Bronchial epithelial cell (primary cell): ENCODE measurements at regions not wholly inside any gene's neighbourhood (a gene's known extent, or its start where the extent isn't known, plus 50 kb on each side); places are given as distances from the start of the nearest gene placed in this dataset.
"Not testable (repeated sequence)": the region's sequence is repeated elsewhere in the genome, so short reads cannot be mapped to it uniquely, and the experiment has no call there.

ENCODE experiments used
- DNase-seq: peaks from one replicate; pipeline ENCODE4 v3.0.0-alpha.2; 2010; ENCODE audit warnings: low read depth
- FAIRE-seq: peaks from 2 replicates; lab custom pipeline; 2011; peaks lifted over from hg19 to GRCh38; lab: Jason Lieb, UNC
- H3K27me3 ChIP-seq: 2 replicates; pipeline ENCODE4 v1.5.1; 2011; ENCODE audit warnings: low read length; ENCODE audit not compliant: control insufficient read depth, insufficient read depth
- H3K36me3 ChIP-seq: 2 replicates; pipeline ENCODE4 v1.5.1; 2011; ENCODE audit warnings: low read length; ENCODE audit not compliant: control insufficient read depth, insufficient read depth
- H3K4me3 ChIP-seq: 2 replicates; pipeline ENCODE4 v1.5.1; 2011; ENCODE audit warnings: mild to moderate bottlenecking, low read depth, low read length, control low read depth
- CTCF ChIP-seq: IDR thresholded peaks from 2 replicates; pipeline ENCODE4 v1.5.1; 2011; ENCODE audit warnings: mild to moderate bottlenecking, moderate library complexity, low read length, control low read depth, inconsistent platforms; ENCODE audit not compliant: insufficient read depth, severe bottlenecking

DNA sequence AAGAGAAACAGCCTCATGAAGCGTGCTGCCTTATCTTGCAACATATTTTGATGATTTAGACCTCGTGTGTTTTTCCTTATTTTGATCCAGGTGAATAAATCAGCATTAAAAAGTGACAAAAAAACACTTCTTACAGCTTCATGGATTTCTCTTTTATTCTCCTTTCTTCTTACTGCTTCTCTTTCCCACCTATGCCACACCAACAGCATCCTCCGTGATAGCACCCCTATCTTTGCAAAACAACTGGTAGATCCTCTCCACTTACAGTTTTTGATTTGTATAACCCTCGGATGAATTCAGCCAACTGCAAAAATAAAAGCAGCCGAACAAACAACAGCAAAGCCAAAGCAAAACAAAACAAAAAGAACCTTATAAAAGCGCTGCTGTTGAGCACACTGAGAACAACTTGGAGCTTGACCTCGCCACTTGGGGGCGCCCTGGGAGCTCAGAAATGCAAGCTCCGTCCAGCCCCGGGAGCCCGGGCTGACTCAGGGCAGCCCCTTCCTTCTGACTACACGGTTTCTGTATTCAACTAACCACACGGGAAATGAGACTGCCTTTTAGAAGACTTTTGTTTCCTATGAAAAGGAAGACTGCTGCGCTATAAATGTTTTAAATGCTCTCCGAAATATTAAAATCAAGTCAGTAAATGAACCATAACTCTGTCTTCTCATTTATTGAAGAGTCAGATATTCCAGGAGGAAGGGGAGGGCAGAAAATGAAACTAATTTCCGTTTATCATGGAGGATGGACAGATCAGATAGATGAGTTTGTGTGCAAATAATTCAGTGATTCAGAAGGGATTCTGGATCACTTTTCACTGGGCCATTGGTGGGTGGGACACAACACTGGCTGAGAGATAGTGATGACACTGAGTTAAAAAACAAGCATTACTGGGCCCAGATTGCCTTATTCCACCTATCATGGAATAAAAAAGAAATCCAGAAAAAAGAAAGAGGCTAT, 186.8 kb downstream of the ATP6V0E2 start:
- not testable (repeated sequence) for DNase-seq, H3K36me3 ChIP-seq, H3K4me3 ChIP-seq, H3K27me3 ChIP-seq
- peak; percentile 31 for TF ChIP-seq CTCF
- FAIRE-seq = peak; percentile 73

GRCh38 chr7:150063195-150063594, 189.4 kb downstream of the ATP6V0E2 start:
- not testable (repeated sequence) for DNase-seq, H3K27me3 ChIP-seq, FAIRE-seq, H3K36me3 ChIP-seq, H3K4me3 ChIP-seq

GRCh38 chr7:150069555-150070313, 196.0 kb downstream of the ATP6V0E2 start:
- not testable (repeated sequence) for DNase-seq, H3K36me3 ChIP-seq, FAIRE-seq, H3K4me3 ChIP-seq, H3K27me3 ChIP-seq

DNA sequence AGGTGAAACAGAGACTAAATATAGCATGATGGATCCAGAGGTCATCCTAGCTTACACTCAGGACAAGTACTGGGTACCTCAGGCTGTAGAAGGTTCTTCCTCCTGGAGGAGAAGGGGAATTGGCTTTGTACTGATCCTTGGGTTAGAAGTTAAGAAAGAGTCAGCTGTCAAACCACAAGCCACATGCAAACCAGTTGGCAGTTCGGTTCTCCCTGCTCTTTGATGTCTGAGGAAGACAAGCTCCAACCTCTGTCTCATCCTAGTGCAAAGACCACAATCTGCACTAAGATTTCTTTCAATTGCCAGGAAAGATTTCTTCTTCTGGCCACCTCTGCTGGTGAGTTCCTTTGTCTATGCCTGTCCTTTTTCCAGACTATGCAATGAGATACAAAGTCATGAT, 203.8 kb downstream of the ATP6V0E2 start:
- not testable (repeated sequence) for FAIRE-seq, DNase-seq, H3K4me3 ChIP-seq, H3K36me3 ChIP-seq, H3K27me3 ChIP-seq

DNA sequence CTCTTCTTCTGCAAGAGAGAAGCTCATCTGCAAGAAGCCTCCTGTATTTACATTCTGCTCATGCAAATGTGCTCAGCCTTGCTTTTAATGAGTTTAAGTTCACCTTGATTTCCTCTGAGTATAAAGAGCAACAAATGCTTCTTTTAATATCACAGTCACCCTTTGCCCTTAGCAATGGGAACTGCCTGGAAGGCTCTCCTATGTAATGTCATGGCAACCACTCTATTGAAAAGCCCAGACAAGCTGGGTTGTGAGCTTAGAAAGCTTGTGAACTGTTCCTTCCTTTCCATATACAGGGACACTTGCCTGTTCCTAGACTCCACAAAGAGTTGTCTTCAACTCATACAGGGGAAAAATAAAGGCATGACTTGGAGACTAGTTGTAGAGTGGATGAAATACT, 208.1 kb downstream of the ATP6V0E2 start:
- H3K27me3 ChIP-seq, H3K36me3 ChIP-seq, FAIRE-seq, H3K4me3 ChIP-seq, DNase-seq: not testable (repeated sequence)

GRCh38 chr7:150084724-150085123, 211.0 kb downstream of the ATP6V0E2 start:
- H3K36me3 ChIP-seq, H3K4me3 ChIP-seq, FAIRE-seq, DNase-seq, H3K27me3 ChIP-seq: not testable (repeated sequence)

- FAIRE-seq, H3K4me3 ChIP-seq, DNase-seq, H3K27me3 ChIP-seq, H3K36me3 ChIP-seq: not testable (repeated sequence)
Observed at GRCh38 chr7:150087478-150087877, 213.7 kb downstream of the ATP6V0E2 start.

DNA sequence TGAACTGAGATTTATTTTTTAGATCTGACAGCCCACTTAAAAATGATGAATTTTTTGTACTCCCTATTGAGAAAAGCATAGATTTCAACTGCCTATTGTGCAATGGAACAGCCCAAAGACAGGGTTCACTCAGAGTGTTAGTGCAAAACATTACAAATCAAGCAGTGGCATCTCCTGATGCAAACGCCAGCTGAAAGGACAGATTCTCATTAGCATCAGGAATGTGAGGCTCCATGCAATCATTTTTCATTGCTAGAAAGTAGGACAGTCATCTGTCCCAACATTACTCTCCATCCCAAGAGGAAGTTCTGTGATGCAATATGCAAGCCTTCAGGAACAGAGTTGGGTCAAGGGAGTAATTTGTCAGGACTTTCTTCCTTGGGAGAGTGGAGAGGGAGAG, 215.4 kb downstream of the ATP6V0E2 start:
- not testable (repeated sequence) for FAIRE-seq, H3K27me3 ChIP-seq, H3K4me3 ChIP-seq, H3K36me3 ChIP-seq, DNase-seq

- H3K4me3 ChIP-seq, DNase-seq, H3K27me3 ChIP-seq, FAIRE-seq, H3K36me3 ChIP-seq: not testable (repeated sequence)
Observed at GRCh38 chr7:150090776-150091175, 217.0 kb downstream of the ATP6V0E2 start.

DNA sequence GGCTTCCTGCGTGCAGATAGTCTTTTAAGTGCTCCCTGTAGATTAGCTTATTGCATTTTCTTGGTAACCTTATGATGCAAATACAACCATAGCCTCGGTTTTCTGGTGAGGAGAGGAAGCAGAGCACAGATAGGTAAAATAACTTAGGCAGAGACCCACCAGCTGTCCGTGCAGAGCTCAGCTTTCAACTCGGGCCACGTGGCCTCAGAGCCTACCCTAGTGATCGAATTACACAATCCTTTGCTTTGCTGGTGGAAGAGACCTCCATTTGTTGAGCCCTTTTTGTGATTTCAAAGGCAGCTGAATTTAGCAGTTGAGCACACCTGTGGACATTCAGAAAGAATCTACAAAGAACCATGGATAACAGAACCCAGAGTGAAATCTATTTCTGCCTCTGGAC, 220.1 kb downstream of the ATP6V0E2 start:
- H3K36me3 ChIP-seq, H3K4me3 ChIP-seq, H3K27me3 ChIP-seq, DNase-seq: not testable (repeated sequence)
- peak; percentile 70 for FAIRE-seq

GRCh38 chr7:150096213-150096994, 222.6 kb downstream of the ATP6V0E2 start:
- FAIRE-seq = peak; percentile 32
- not testable (repeated sequence) for DNase-seq, H3K4me3 ChIP-seq, H3K36me3 ChIP-seq, H3K27me3 ChIP-seq

DNA sequence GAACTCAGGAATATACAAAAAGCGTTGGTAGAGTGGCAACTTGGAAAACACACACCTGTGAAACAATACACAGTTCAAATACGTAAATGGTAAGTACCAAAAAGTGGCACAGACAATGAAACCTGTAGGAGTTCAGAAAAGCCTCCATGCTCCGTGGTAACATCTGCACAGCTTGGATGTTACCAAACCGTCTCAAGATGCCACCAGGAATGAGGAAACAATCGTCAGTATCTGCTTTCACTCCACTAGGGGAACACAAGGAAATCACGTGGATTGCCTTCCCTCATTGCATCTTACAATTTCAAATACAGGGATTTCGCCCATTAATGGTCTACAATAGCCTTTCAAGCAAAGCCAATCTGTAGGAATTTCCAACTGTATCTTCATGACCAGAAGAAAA, 224.6 kb upstream of the LRRC61 start:
- not testable (repeated sequence) for H3K36me3 ChIP-seq, H3K4me3 ChIP-seq, DNase-seq, H3K27me3 ChIP-seq
- FAIRE-seq = peak; percentile 85

- not testable (repeated sequence) for H3K4me3 ChIP-seq, H3K36me3 ChIP-seq, H3K27me3 ChIP-seq
- peak; percentile 7 for FAIRE-seq
- peak; percentile 62 for DNase-seq
Observed at GRCh38 chr7:150101282-150101681, 221.9 kb upstream of the LRRC61 start.
